ENCODE measurements at regions not wholly inside any gene's neighbourhood (a gene's known extent, or its start where the extent isn't known, plus 50 kb on each side); places are given as distances from the start of the nearest gene placed in this dataset.

GRCh38 chr5:117568622-117569021 lies 994.0 kb upstream of the SEMA6A start:
- TF ChIP-seq CTCF (conservative IDR thresholded peaks at IDR 0.05): no peak
- no peak overlapping the region for H3K4me3 Mint-ChIP-seq
- Histone ChIP-seq H3K79me1 (ENCODE audit: insufficient read depth, low read depth, low read length, poor library complexity, severe bottlenecking) (no peaks in the 10 kb centered on the region), H2BK20ac (ENCODE audit: low read depth, low read length, poor library complexity, severe bottlenecking) (no peak overlapping the region), H3K4me2 (ENCODE audit: insufficient read depth, insufficient read length, low read length) (no peak overlapping the region), H4K8ac (replicated peaks; ENCODE audit: insufficient read length, low read depth, low read length) (no peak overlapping the region), H4K91ac (ENCODE audit: insufficient read length, low read depth, low read length) (no peak overlapping the region), H2AFZ (ENCODE audit: low read length) (no peak overlapping the region), H3K18ac (ENCODE audit: insufficient read length, low read depth, low read length) (no peak overlapping the region), H3K14ac (ENCODE audit: insufficient read depth, low read length) (no peak overlapping the region), H3K23ac (ENCODE audit: insufficient read length, low read depth, low read length) (no peak overlapping the region), H3K9ac (ENCODE audit: extremely low read depth, insufficient read length, low read length) (no peak overlapping the region), H2BK5ac (ENCODE audit: insufficient read length, low read length) (no peak overlapping the region), H3K23me2 (ENCODE audit: insufficient read length, low read depth, low read length, poor library complexity, severe bottlenecking) (no peaks in the 10 kb centered on the region), H3K4ac (ENCODE audit: low read depth, low read length) (no peak overlapping the region), H3K79me2 (ENCODE audit: insufficient read depth, low read length) (no peaks in the 10 kb centered on the region), H2AK5ac (ENCODE audit: insufficient read length, low read length) (no peak overlapping the region), H3K56ac (ENCODE audit: insufficient read length, low read depth, low read length) (no peak overlapping the region), H3K4me1 (ENCODE audit: insufficient read depth, low read length) (no peaks in the 10 kb centered on the region), H3T11ph (ENCODE audit: low read length) (no peak overlapping the region), H3K27ac (ENCODE audit: insufficient read length, low read depth, low read length) (no peak overlapping the region), H2BK120ac (ENCODE audit: low read depth, low read length, poor library complexity, severe bottlenecking) (no peak overlapping the region), H2BK15ac (ENCODE audit: low read depth, low read length) (no peak overlapping the region), H4K20me1 (ENCODE audit: control insufficient read depth, insufficient read depth, insufficient read length) (no peaks in the 10 kb centered on the region), H3K9me3 (ENCODE audit: control insufficient read depth, low read depth, low read length) (no peaks in the 10 kb centered on the region), H4K5ac (ENCODE audit: insufficient read length, low read depth, low read length) (no peak overlapping the region), H3K27me3 (ENCODE audit: insufficient read depth, low read length) (no peaks in the 10 kb centered on the region), H2BK12ac (ENCODE audit: insufficient read length, low read depth, low read length) (no peak overlapping the region)
- peaks cover 9 to 11% of the 10 kb centered on the region in 2 experiments for H3K4me1 Mint-ChIP-seq
- no peak for DNase-seq
- H3K27me3 Mint-ChIP-seq (ENCODE audit: low read depth): no peaks in the 10 kb centered on the region
- no CpG with 5 or more reads among the region's 1 CpG for WGBS (ENCODE audit: extremely low coverage, insufficient read length, low lambda C conversion rate)
- no peaks in the 10 kb centered on the region; a peak in 2 of 5 replicates for H3K9me3 Mint-ChIP-seq
- no peak overlapping the region for H3K27ac Mint-ChIP-seq
- no peaks in the 10 kb centered on the region for H3K36me3 Mint-ChIP-seq (ENCODE audit: insufficient read depth in 1 of 3, low read depth in 3 of 3)
